ENCODE measurements at regions not wholly inside any gene's neighbourhood (a gene's known extent, or its start where the extent isn't known, plus 50 kb on each side); places are given as distances from the start of the nearest gene placed in this dataset.

GRCh38 chr18:29174891-29175290, 998.0 kb upstream of the CDH2 start:
- Histone ChIP-seq H3K4me3 (ENCODE audit: low read depth, low read length) (no peak overlapping the region), H3K23ac (ENCODE audit: low read length) (no peak overlapping the region), H3K4ac (ENCODE audit: low read depth, low read length) (no peak overlapping the region), H2BK5ac (ENCODE audit: low read depth, low read length, poor library complexity) (no peak overlapping the region), H3K27me3 (ENCODE audit: insufficient read depth, low read length) (no peaks in the 10 kb centered on the region), H3K4me1 (ENCODE audit: control insufficient read depth in 1 of 2, insufficient read depth in 2 of 2, low read length in 2 of 2) (no peaks in the 10 kb centered on the region), H3K4me2 (ENCODE audit: low read length) (no peak overlapping the region), H4K91ac (ENCODE audit: low read depth, low read length) (no peak overlapping the region), H2AK5ac (ENCODE audit: low read length) (no peak overlapping the region), H2BK120ac (ENCODE audit: insufficient read depth, low read length, poor library complexity) (peak overlapping the region; percentile 33), H3K36me3 (ENCODE audit: control insufficient read depth in 1 of 2, insufficient read depth in 2 of 2, low read length in 2 of 2) (no peaks in the 10 kb centered on the region), H2BK12ac (ENCODE audit: low read length) (peak overlapping the region; percentile 76), H3K27ac (ENCODE audit: low read depth, low read length) (no peak overlapping the region), H4K8ac (ENCODE audit: low read depth, low read length) (no peak overlapping the region), H2AFZ (ENCODE audit: insufficient read depth, low read length, poor library complexity) (no peak overlapping the region), H3K9ac (ENCODE audit: low read length) (no peak overlapping the region), H3K14ac (ENCODE audit: low read length) (no peak overlapping the region), H4K12ac (ENCODE audit: low read depth, low read length) (no peak overlapping the region), H3K79me2 (ENCODE audit: control insufficient read depth, insufficient read depth, low read length, poor library complexity) (no peaks in the 10 kb centered on the region), H3K79me1 (ENCODE audit: low read length) (no peaks in the 10 kb centered on the region), H3K9me3 (ENCODE audit: insufficient read depth, low read depth, low read length) (peaks cover 1% of the 10 kb centered on the region), H3K18ac (ENCODE audit: low read length) (no peak overlapping the region)
- DNase-seq = no peak
- WGBS (ENCODE audit: extremely low coverage, insufficient coverage, insufficient read length) = no CpG with 5 or more reads among the region's 3 CpGs

DNA sequence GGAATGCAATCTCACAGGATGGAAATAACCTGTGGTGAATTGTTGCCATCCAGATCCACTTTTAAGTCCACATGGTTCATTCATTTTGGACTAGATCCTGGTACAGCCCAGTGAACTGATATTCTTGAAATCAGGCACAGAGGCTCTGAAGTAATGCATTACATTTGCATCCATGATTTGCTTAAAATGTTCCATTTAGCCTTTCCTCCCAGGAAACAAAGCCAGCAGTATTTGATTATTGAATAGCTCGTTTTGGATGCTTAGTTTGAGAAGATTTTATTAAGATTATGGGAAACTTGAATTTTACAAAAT, 995.8 kb upstream of the CDH2 start:
- Histone ChIP-seq H4K12ac (ENCODE audit: low read depth, low read length) (no peak overlapping the region), H4K91ac (ENCODE audit: low read depth, low read length) (no peak overlapping the region), H3K4me3 (ENCODE audit: low read depth, low read length) (no peak overlapping the region), H3K79me2 (ENCODE audit: control insufficient read depth, insufficient read depth, low read length, poor library complexity) (no peaks in the 10 kb centered on the region), H3K36me3 (ENCODE audit: control insufficient read depth in 1 of 2, insufficient read depth in 2 of 2, low read length in 2 of 2) (no peaks in the 10 kb centered on the region), H3K14ac (ENCODE audit: low read length) (no peak overlapping the region), H2BK5ac (ENCODE audit: low read depth, low read length, poor library complexity) (no peak overlapping the region), H4K8ac (ENCODE audit: low read depth, low read length) (no peak overlapping the region), H3K18ac (ENCODE audit: low read length) (no peak overlapping the region), H3K9ac (ENCODE audit: low read length) (no peak overlapping the region), H2BK12ac (ENCODE audit: low read length) (no peak overlapping the region), H3K27ac (ENCODE audit: low read depth, low read length) (no peak overlapping the region), H3K27me3 (ENCODE audit: insufficient read depth, low read length) (no peaks in the 10 kb centered on the region), H3K4ac (ENCODE audit: low read depth, low read length) (no peak overlapping the region), H3K9me3 (ENCODE audit: insufficient read depth, low read depth, low read length) (peaks cover 1% of the 10 kb centered on the region), H3K79me1 (ENCODE audit: low read length) (no peaks in the 10 kb centered on the region), H3K23ac (ENCODE audit: low read length) (no peak overlapping the region), H2AFZ (ENCODE audit: insufficient read depth, low read length, poor library complexity) (no peak overlapping the region), H3K4me2 (ENCODE audit: low read length) (no peak overlapping the region), H2AK5ac (ENCODE audit: low read length) (no peak overlapping the region), H2BK120ac (ENCODE audit: insufficient read depth, low read length, poor library complexity) (no peak overlapping the region), H3K4me1 (ENCODE audit: control insufficient read depth in 1 of 2, insufficient read depth in 2 of 2, low read length in 2 of 2) (no peaks in the 10 kb centered on the region)
- DNase-seq = no peak
- no CpG with 5 or more reads among the region's 1 CpG for WGBS (ENCODE audit: extremely low coverage, insufficient coverage, insufficient read length)

- Histone ChIP-seq H3K4me1 (ENCODE audit: control insufficient read depth in 1 of 2, insufficient read depth in 2 of 2, low read length in 2 of 2) (no peaks in the 10 kb centered on the region), H3K79me1 (ENCODE audit: low read length) (no peaks in the 10 kb centered on the region), H3K27ac (ENCODE audit: low read depth, low read length) (no peak overlapping the region), H3K18ac (ENCODE audit: low read length) (no peak overlapping the region), H3K9me3 (ENCODE audit: insufficient read depth, low read depth, low read length) (peaks cover 1% of the 10 kb centered on the region), H3K27me3 (ENCODE audit: insufficient read depth, low read length) (no peaks in the 10 kb centered on the region), H4K91ac (ENCODE audit: low read depth, low read length) (no peak overlapping the region), H3K4ac (ENCODE audit: low read depth, low read length) (no peak overlapping the region), H3K79me2 (ENCODE audit: control insufficient read depth, insufficient read depth, low read length, poor library complexity) (no peaks in the 10 kb centered on the region), H4K12ac (ENCODE audit: low read depth, low read length) (no peak overlapping the region), H2BK120ac (ENCODE audit: insufficient read depth, low read length, poor library complexity) (no peak overlapping the region), H3K36me3 (ENCODE audit: control insufficient read depth in 1 of 2, insufficient read depth in 2 of 2, low read length in 2 of 2) (no peaks in the 10 kb centered on the region), H3K9ac (ENCODE audit: low read length) (no peak overlapping the region), H3K4me2 (ENCODE audit: low read length) (no peak overlapping the region), H3K14ac (ENCODE audit: low read length) (no peak overlapping the region), H3K23ac (ENCODE audit: low read length) (no peak overlapping the region), H2BK5ac (ENCODE audit: low read depth, low read length, poor library complexity) (no peak overlapping the region), H4K8ac (ENCODE audit: low read depth, low read length) (no peak overlapping the region), H3K4me3 (ENCODE audit: low read depth, low read length) (no peak overlapping the region), H2BK12ac (ENCODE audit: low read length) (no peak overlapping the region), H2AFZ (ENCODE audit: insufficient read depth, low read length, poor library complexity) (no peak overlapping the region), H2AK5ac (ENCODE audit: low read length) (no peak overlapping the region)
- DNase-seq = no peak
- no CpG with 5 or more reads among the region's 5 CpGs for WGBS (ENCODE audit: extremely low coverage, insufficient coverage, insufficient read length)
These were observed 995.2 kb upstream of the CDH2 start for GRCh38 chr18:29171892-29172755.

DNA sequence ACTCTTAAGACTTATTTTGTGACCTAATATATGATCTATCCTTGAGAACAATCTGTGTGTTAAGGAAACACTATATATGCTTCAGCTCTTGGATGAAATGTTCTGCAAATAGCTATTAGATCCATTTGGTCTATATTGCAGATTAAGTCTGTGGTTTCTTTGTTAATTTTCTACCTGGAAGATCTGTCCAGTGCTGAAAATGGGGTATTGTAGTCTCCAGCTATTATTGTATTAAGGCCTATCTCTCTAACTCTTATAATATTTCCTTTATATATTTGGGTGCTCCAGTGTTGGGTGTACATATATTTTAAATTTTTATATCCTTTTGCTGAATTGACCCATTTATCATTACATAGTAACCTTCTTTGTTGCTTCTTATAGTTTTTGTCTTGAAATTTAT, 992.7 kb upstream of the CDH2 start:
- H3K4me1 ChIP-seq (ENCODE audit: control insufficient read depth in 1 of 2, insufficient read depth in 2 of 2, low read length in 2 of 2) = peaks cover 0 to 2% of the 10 kb centered on the region in 2 experiments
- H2AK5ac ChIP-seq (ENCODE audit: low read length) = no peak overlapping the region
- peaks cover 2% of the 10 kb centered on the region for H3K79me1 ChIP-seq (ENCODE audit: low read length)
- H3K79me2 ChIP-seq (ENCODE audit: control insufficient read depth, insufficient read depth, low read length, poor library complexity) = no peaks in the 10 kb centered on the region
- DNase-seq = no peak
- no peaks in the 10 kb centered on the region for H3K36me3 ChIP-seq (ENCODE audit: control insufficient read depth in 1 of 2, insufficient read depth in 2 of 2, low read length in 2 of 2)
- no peak overlapping the region for H3K18ac ChIP-seq (ENCODE audit: low read length)
- peaks cover 1% of the 10 kb centered on the region for H3K9me3 ChIP-seq (ENCODE audit: insufficient read depth, low read depth, low read length)
- no peak overlapping the region for H3K14ac ChIP-seq (ENCODE audit: low read length)
- no peak overlapping the region for H2AFZ ChIP-seq (ENCODE audit: insufficient read depth, low read length, poor library complexity)
- no peak overlapping the region for H3K27ac ChIP-seq (ENCODE audit: low read depth, low read length)
- no peaks in the 10 kb centered on the region for H3K27me3 ChIP-seq (ENCODE audit: insufficient read depth, low read length)
- no peak overlapping the region for H4K91ac ChIP-seq (ENCODE audit: low read depth, low read length)
- no peak overlapping the region for H4K8ac ChIP-seq (ENCODE audit: low read depth, low read length)
- no peak overlapping the region for H4K12ac ChIP-seq (ENCODE audit: low read depth, low read length)
- no peak overlapping the region for H3K9ac ChIP-seq (ENCODE audit: low read length)
- H3K4ac ChIP-seq (ENCODE audit: low read depth, low read length) = no peak overlapping the region
- H3K4me2 ChIP-seq (ENCODE audit: low read length) = no peak overlapping the region
- H2BK12ac ChIP-seq (ENCODE audit: low read length) = no peak overlapping the region
- H2BK120ac ChIP-seq (ENCODE audit: insufficient read depth, low read length, poor library complexity) = no peak overlapping the region
- H3K23ac ChIP-seq (ENCODE audit: low read length) = no peak overlapping the region
- H3K4me3 ChIP-seq (ENCODE audit: low read depth, low read length) = no peak overlapping the region
- no peak overlapping the region for H2BK5ac ChIP-seq (ENCODE audit: low read depth, low read length, poor library complexity)
